GM19043 (cell line): ENCODE measurements at regions not wholly inside any gene's neighbourhood (a gene's known extent, or its start where the extent isn't known, plus 50 kb on each side); places are given as distances from the start of the nearest gene placed in this dataset.
A peak's percentile ranks its signal among the peaks of the same experiment; 100 is the strongest.

Experiments used
- ATAC-seq: cut with Tn5 transposase; IDR thresholded peaks from one replicate; pipeline ENCODE4 v1.9.1; 2021; ENCODE audit warnings: low read depth; ENCODE audit not compliant: unreplicated experiment

DNA sequence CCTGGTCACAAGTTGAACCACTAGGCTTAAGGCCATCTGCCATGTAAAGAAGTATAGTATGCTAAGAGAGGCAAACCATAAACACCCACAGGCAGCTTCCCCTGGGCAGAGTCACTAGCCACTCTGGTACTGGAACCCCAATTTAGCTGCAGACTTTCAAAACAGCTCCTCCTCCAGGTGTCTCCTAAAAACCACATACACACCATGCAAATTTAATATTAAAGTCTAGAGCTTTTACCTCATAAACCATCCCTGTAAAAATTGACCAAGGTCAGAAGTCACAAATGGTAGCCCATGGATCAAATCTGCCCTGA, 99.1 kb upstream of the STT3B start:
- ATAC-seq: no peak

DNA sequence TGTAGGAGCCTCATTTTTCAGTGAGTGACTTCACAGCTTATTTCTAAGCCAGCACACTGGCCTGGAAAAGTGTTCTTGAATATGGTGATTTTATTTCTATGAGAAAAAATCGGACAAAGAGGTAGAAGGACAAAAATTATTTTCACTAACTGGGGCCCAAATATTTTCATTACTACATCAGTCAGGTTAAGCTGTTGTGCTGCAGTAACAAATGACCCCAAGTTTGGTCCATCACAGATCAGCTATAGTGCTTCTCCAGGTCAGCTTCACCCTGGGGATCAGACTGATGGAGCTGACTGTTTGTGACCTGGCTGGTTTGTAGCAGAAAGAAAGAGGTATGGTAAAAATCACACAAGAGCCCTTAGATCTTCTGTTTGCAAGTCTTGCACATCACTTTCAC, 97.9 kb upstream of the STT3B start:
- ATAC-seq: no peak

DNA sequence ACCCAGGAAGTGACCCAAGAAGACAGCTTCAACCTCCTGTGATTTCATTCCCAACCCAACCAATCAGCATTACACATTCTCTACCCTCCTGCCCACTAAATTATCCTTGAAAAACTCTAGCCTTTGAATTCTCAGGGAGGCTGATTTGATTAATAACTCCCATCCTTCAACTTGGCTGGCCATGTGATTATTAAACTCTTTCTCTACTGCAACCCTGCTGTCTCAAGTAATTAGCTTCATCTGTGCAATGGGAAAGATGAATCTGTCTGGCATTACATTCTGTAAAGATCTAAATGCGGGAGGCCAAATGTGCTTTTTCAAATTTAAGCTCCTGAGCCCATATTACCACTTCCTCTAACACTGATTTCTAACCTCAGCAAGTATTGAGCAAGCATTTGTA, 95.9 kb upstream of the STT3B start:
- no peak for ATAC-seq

DNA sequence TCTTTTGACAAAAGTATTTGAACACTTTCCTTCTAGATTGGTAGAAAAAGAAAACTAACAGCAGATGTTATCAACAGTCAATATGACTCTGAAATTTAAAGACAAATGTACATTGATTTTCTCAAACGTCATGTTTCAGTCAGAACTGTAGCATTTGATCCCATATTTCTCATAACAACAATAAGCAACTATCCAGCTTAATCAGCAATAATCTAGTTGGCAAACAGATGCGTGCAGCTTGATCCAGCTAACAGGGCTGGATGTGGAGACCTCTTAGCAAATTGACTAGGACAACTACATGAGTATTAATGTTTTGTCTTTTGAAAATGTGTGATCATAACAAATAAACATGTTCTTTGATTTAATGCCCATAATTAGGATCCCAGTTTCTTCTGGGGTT, 94.0 kb upstream of the STT3B start:
- no peak for ATAC-seq

DNA sequence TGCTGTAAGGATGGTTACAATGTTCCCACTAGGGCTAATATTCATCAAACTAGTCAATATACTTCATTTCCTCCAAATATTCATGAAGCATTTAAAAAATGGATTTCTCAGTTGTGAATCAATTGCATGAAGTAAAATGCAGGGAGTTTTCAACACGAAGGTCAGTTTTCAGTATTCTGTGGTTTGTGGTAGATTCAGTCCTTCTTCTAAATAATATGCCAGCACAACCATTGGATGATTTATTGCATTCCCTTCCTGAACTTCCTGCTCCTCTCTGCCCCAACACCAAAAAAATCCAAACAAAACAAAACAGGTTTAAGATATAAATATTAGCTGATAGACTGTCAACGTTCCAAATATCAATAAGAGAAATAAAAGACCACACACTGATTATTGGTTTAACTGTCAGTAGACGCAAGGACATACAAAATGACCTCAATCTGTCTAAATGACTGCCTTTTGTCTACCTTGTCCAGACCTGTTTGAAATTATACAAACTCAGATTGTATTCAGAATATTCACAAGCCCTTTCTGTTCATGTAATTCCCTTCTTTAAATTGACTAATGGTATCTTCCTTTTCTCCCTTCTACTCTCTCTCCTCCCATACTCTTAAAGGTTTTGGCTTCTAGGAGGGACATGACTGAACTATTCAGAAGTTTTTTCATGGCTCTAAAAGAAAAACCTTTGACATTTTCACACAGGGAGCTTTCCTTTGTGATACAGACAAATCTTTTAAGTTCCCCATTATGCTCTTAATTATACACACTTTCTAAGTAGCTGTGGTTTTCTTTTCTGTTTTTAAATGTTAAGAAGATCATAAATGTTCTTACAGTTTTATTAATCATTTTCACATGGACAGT, 92.6 kb upstream of the STT3B start:
- ATAC-seq: no peak

DNA sequence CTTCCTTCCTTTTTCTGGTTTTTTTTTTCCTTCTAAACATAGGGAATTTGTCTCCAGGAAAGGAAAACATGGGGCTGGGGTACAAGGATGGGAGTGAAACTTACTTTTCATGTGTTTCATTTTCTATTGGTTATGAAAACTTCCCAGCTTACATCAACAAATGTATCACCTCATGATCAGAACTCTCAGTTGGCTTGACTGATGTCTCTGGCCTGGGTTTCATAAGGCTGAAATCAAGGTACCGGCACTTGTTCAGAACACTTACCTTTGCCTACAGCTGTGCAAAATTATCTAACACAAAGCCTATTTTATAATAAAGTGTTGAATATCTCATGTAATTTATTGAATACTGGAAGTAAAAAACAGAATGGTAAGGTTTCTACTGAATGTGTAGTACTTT, 91.8 kb upstream of the STT3B start:
- no peak for ATAC-seq

DNA sequence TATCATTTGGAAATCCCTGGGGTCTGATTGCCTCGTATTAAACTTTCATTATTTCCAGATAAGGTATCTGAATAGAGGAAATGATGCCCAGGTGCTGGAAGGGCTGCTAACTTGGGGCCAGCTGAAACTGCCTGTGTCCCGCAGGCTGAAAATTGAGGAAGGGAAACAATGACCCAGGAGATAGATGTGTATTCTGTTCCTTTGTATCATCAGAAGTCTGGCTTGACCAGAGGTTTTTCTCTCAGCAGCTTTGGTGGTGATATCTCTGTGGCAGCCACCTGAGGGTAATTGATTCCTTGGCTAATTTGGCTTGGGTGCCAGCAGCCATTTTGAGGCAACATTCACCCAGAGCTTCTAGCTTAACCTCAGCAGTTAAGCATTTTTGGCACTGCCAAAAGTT, 90.0 kb upstream of the STT3B start:
- ATAC-seq: no peak

DNA sequence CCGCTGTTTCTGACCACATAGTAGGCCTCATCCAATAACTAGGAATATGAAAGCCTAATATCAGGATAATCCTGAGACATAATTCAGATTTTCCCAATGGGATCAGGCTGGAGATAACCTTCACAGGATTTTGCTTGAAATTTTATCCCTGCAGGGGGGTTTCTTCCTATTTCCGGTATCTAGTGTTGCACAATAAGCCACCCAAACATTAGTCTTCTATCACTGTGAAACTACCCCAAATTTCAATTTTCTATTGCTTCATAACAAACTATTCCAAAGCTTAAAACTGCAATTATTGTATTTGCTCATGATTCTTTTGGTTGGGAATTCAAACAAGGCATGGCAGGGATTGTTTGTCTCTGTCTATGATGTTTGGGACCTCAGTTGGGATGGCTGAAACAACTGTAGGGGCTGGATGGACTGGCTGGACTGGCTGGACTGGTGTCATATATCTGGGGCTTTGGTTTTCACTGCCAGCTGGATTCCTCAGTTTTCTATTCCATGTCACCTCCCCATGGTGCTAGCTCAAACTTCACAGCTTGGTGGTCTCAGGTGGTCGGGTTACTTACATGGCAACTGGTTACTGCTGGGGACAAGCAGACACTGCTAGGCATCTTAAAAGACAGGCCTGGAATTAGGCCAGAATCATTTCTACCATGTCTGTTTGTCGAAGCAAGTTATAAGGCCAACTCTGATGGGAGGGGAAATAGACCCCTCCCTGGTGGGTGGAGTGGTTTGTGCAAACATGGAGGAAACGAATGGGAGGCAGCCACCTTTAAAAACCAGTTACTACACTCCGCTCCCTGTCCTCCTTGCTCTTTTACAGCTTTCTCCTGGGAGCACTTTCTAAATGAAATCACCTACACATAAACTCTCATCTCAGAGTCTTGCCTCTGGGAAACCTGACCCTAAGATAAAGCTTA, 88.2 kb upstream of the STT3B start:
- ATAC-seq: no peak

DNA sequence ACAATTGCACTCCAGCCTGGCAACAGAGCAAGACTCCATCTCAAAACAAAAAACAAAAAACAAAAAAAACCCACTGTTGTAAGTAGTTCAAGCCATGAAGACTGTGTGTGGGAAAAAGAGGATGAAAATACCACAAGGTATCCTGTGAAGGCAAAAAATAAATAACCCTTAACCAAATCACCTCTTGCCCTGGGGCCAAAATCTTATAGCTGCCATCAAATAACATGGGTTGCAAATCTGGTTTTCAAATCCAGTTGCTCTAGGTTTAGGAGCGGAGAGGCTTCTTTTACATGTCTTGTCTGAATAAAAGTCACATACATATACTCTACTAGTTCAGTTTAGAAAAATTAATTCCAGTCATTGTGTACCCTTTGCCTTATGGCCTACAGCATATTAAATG, 87.0 kb upstream of the STT3B start:
- no peak for ATAC-seq

DNA sequence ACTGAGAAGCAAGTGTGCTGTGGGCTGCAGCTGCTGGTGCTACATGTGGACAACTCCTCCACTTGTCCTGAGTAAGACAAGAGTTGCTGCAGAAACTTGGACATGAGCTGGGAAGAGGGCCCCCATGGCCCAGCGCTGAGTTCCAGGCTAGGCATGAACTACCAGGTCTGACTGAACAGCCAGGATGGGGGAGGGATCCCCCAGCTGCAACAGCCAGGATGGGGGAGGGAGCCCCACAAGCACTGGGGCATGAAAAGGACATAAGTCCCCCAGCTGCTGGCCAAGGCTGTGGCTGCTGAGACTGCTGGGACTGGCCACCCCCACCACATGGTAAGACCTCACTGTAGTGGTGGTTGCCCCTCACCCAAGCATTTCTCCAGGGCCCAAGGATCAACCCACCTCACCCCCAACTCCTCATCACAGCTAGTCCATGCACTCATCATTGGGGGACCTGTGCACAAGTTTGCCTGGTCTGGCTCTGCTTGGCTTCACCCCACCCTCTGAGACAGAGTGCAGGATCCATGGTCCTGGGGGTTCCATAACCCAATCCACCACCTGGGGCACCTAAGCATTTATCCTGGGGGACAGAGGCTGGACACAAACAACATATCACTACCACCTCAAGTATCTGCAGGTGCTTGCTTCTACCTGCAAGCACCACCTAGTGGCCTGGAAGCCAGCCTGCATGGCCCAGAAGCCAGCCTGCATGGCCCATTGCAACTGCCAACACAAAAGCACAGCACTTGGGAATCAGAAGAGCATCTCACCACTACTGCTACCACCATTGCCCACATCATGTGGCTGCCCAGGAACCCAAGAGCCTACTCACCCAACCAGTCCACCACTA, 84.5 kb upstream of the STT3B start:
- ATAC-seq: no peak

DNA sequence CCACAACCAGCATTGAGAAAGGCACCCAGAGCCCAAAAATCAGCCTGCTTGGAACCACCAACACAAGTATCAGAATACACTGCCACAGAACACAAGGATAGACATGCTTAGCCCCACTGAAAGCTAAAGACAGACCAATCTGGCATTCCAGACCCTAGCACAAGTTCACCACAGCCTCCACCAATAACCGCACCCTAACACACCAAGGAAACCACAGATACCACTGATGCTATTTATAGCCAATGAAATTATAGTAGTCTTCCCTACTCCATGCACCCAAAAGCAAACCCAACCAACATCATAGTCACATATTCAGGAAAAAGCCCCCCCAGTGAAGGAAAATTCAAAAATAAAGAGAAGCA, 83.9 kb upstream of the STT3B start:
- ATAC-seq: no peak

DNA sequence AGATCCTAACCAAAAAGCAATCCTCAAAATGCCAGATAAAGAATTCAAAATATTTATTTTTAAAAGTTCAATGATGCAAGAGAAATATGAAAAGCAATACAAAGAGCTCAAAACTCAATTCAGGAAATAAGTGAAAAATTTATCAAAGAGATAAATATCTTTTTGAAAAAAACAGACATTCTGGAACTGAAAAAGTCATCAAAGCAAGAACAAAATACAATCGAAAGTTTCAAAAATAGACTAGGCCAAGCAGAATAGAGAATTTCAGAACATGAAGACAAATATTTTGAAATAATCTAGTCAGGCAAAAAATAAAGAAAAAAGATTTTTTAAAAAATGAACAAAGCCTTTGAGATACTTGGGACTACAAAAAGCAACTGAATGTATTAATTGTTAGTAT, 83.4 kb upstream of the STT3B start:
- no peak for ATAC-seq

DNA sequence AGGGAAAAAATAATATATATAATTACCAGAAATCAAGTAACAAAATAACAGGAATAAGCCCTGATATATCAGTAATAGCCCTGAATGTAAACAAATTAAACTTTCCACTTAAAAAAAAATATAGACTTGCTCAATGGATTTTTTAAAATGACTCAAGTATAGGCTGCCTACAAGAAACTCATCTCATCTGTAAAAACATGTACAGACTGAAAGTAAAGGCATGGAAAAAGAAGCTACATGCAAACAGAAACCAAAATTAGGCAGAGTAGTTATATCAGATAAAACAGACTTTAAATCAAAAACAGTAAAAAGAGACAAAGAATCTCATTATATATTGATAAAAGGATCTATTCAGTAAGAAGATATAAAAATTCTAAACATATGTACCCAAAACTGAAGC, 82.4 kb upstream of the STT3B start:
- no peak for ATAC-seq

DNA sequence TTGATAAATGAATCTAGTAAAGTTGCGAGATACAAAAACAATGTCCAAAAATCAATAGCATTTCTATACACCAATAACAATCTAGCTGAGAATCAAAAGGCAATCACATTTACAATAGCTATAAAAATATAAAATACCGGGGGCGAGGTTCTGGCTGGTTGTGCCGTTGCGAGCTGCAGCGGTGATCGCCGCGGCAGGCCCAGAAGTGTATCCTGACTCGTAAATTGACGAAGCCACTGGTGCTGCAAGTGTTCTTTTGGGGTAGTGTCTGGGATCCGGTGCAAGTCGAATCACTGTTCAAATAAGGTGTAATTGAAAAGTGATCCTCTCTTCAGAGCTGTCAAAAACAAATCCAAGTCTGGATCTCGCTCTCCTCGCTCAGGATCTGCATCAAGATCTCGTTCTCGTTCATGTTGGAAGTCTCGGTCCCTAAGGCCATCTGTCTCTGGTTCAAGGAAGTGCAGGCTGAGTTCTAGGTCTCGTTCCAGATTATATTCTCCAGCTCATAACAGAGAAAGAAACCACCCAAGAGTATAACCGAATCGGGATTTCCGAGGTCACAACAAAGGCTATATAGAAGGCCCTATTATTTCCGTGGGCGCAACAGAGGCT, 80.1 kb upstream of the STT3B start:
- no peak for ATAC-seq

DNA sequence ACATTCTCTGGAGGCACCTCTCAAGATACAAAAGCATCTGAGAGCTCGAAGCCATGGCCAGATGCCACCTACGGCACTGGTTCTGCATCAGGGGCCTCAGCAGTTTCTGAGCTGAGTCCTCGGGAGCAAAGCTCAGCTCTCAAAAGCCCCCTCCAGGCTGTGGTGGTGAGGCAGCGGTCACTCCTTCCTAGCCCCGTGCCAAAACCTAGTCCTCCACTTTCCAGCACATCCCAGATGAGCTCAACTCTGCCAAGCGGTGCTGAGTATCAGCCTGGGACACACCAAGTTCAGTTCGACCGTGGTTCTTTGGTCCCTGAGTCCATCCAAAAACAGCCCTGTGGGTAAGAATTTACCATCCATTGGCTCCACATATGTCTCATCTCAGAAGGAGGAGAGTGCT, 79.3 kb upstream of the STT3B start:
- ATAC-seq: no peak

DNA sequence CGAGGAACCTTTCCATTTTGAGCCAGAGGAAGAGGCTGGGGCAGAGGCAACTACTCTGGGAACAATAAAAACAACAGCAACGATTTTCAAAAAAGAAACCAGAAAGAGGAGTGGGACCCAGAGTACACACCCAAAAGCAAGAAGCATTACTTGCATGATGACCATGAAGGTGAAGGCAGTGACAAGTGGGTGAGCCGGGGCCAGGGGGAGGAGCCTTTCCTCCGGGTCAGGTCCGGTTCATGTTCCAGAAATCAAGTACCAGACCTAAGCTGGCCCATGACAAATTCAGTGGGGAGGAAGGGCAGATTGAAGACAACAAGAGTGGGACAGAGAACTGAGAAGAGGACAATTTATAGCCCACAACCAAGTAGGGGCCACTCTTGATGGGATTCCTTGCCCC, 77.2 kb upstream of the STT3B start:
- ATAC-seq: no peak

DNA sequence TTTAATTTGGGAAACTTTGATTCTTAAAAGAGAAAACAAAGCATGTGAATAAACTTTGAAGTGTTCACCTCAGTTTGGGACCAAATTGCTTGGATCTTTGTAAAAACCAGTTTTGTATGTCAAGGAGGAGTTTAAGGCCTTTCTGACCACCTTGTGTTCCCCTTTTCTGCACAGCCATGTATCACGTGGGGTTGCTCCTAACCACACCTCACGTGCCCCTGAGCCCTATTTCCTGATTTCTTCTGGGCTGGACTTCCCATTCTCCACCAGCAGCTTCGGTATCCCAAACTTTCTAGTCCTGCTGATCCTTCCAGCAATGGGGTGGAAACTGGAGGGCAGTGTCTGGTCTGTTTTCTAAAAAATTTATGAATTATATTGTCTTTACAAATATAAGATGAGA, 76.4 kb upstream of the STT3B start:
- ATAC-seq: no peak

DNA sequence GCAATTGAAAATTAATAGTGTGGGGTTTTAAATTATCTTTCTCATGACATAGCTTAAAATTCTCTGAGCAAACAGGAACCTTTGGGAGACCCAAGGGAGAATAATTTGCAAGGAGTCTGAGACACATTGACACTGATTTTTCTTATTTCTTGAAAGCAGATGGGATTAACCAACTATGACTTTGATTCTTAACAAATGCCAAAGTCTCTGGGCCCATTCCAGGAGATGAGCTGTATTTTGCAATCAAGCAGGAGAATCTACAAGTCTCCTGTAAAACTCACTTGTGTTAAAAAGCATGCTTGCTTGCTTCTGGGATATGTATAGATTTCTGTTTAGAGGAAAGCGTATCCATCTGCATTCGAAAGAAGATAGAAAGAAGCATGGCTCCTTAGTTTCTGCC, 71.3 kb upstream of the STT3B start:
- no peak for ATAC-seq

DNA sequence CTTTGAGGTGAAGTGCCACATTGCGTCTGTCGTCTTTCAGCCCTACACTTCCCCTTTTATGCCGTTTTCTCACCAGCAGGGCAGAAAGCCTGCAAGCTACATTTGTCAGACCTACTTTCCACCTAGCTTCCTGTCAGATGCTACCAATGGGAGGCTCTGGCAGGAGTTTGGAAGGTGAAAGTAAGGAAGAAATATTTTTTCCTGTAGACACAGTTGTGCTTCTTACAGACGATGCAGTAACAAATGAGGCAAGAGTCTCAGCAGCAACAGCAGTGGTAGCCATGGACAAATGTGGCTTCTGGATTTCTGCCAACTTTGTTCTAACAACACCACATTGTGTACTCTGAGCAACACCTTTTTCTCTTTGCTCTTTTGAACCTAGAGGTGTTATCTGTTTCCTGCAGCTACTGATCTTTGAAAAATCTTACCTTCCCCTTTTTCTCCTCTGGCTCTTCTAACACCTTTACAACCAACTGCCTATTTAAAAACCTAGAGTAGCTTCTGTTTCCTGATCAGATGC, 70.6 kb upstream of the STT3B start:
- ATAC-seq: peak; percentile 78

DNA sequence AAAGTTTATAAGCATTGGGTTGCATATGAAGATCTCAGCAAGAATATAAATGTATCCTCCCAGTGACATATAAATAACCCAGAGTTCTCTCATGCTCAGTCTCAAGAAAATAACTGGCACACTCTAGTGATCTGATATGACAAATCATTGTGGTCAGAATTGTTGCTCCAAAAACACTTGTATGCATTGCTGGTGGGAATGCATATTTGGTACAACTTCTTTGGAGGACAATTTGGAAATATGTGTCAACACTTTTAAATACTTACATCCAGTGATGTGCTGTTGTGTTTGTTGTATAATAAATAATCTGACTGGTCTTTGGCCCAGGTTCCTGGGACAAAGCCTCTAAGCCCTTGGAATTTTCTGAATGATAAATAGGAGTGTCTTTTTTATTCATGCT, 66.7 kb upstream of the STT3B start:
- no peak for ATAC-seq

DNA sequence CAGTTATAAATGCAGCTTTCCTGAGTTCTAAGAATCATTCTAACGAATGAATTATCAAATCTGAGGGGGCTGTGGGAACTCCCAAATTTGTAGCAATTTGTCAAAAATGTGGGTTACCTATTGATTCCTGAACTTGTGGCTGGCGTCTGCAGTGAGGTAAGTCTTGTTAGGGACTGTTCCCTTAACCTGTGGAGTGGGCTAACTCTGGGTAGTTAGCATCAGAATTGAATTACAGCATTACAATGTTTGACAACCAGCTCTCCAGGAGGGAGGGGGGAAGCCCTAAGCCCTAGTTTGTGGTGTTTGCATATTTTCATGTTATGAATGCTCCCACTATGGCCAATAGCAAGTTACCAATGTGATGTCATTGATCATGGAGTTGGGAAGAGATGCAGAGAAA, 65.9 kb upstream of the STT3B start:
- no peak for ATAC-seq
